Ishikawa (cell line): ENCODE measurements at regions not wholly inside any gene's neighbourhood (a gene's known extent, or its start where the extent isn't known, plus 50 kb on each side); places are given as distances from the start of the nearest gene placed in this dataset.

Source experiments
- CEBPB ChIP-seq: IDR thresholded peaks from 2 replicates; pipeline ENCODE4 v1.6.1; 2012
- CREB1 ChIP-seq: IDR thresholded peaks from 2 replicates; pipeline ENCODE4 v1.6.1; 2012; ENCODE audit warnings: low read depth
- EGR1 ChIP-seq: IDR thresholded peaks from 2 replicates; pipeline ENCODE4 v1.6.1; 2012
- EP300 ChIP-seq: IDR thresholded peaks from 2 replicates; pipeline ENCODE4 v1.6.1; 2012; ENCODE audit warnings: borderline replicate concordance
- FOXM1 ChIP-seq: IDR thresholded peaks from 2 replicates; pipeline ENCODE4 v1.6.1; 2012; ENCODE audit warnings: low read depth, borderline replicate concordance
- MAX ChIP-seq: IDR thresholded peaks from 2 replicates; pipeline ENCODE4 v1.6.1; 2012
- NFIC ChIP-seq: IDR thresholded peaks from 2 replicates; pipeline ENCODE4 v1.6.1; 2012
- RAD21 ChIP-seq: IDR thresholded peaks from 2 replicates; pipeline ENCODE4 v1.6.1; 2012; ENCODE audit warnings: low read depth
- REST ChIP-seq: IDR thresholded peaks from 2 replicates; pipeline ENCODE4 v1.6.1; 2012; ENCODE audit warnings: low read depth, mild to moderate bottlenecking
- TAF1 ChIP-seq: IDR thresholded peaks from 2 replicates; pipeline ENCODE4 v1.6.1; 2012; ENCODE audit warnings: low read depth, mild to moderate bottlenecking
- TCF12 ChIP-seq: IDR thresholded peaks from 2 replicates; pipeline ENCODE4 v1.6.1; 2012; ENCODE audit warnings: low read depth
- TEAD4 ChIP-seq: IDR thresholded peaks from 2 replicates; pipeline ENCODE4 v1.6.1; 2012
- USF1 ChIP-seq: IDR thresholded peaks from 2 replicates; pipeline ENCODE4 v1.6.1; 2012
- YY1 ChIP-seq: IDR thresholded peaks from 2 replicates; pipeline ENCODE4 v1.6.1; 2012; ENCODE audit warnings: low read depth
- ZBTB7A ChIP-seq: IDR thresholded peaks from 2 replicates; pipeline ENCODE4 v1.6.1; 2012; ENCODE audit warnings: low read depth

GRCh38 chr5:120174089-120174488 is 290.0 kb upstream of the PRR16 start:
- no peak for TF ChIP-seq TCF12
- no peak for TF ChIP-seq FOXM1

GRCh38 chr5:120199559-120199958 is 264.5 kb upstream of the PRR16 start:
- TF ChIP-seq TEAD4 (no peak), EGR1 (no peak), CEBPB (no peak), FOXM1 (no peak), REST (no peak), TCF12 (no peak), RAD21 (no peak), YY1 (no peak), EP300 (no peak), MAX (no peak), NFIC (no peak), TAF1 (no peak)

GRCh38 chr5:120207129-120207528 is 257.0 kb upstream of the PRR16 start:
- TF ChIP-seq EGR1 (no peak), USF1 (no peak), REST (no peak), TEAD4 (no peak), CEBPB (no peak), RAD21 (no peak), FOXM1 (no peak), MAX (no peak), CREB1 (no peak), NFIC (no peak), ZBTB7A (no peak)

- no peak for TF ChIP-seq REST
- no peak for TF ChIP-seq RAD21
- TF ChIP-seq EP300 = no peak
- TF ChIP-seq TAF1 = no peak
- TF ChIP-seq FOXM1 = no peak
- no peak for TF ChIP-seq TCF12
- TF ChIP-seq EGR1 = no peak
- no peak for TF ChIP-seq CEBPB
- TF ChIP-seq USF1 = no peak
- TF ChIP-seq TEAD4 = no peak
Measured at GRCh38 chr5:120217001-120217400, 247.1 kb upstream of the PRR16 start.

- TF ChIP-seq REST = no peak
- TF ChIP-seq USF1 = no peak
- no peak for TF ChIP-seq EGR1
- no peak for TF ChIP-seq YY1
- TF ChIP-seq TCF12 = no peak
- no peak for TF ChIP-seq TEAD4
- TF ChIP-seq NFIC = no peak
- no peak for TF ChIP-seq CEBPB
- no peak for TF ChIP-seq CREB1
- TF ChIP-seq EP300 = no peak
- no peak for TF ChIP-seq TAF1
- no peak for TF ChIP-seq RAD21
- no peak for TF ChIP-seq FOXM1
- TF ChIP-seq ZBTB7A = no peak
- TF ChIP-seq MAX = no peak
Measured at GRCh38 chr5:120219988-120220387, 244.1 kb upstream of the PRR16 start.
